ENCODE measurements at regions not wholly inside any gene's neighbourhood (a gene's known extent, or its start where the extent isn't known, plus 50 kb on each side); places are given as distances from the start of the nearest gene placed in this dataset.
A peak's percentile ranks its signal among the peaks of the same experiment; 100 is the strongest.
"Not testable (repeated sequence)": the region's sequence is repeated elsewhere in the genome, so short reads cannot be mapped to it uniquely, and the experiment has no call there.

GRCh38 chr2:16219292-16219975 lies 279.1 kb downstream of the MYCN start:
- POLR2A ChIA-PET, result no interaction called here
- CTCF ChIA-PET, result interaction anchor here (1.2 kb wide), 1 partner anchor 280 kb away, joined by 4 read pairs; no protein-coding TSS in a partner anchor
- DNase-seq (ENCODE audit: extremely low spot score), result no peak

GRCh38 chr2:16218625-16219024 lies 278.3 kb downstream of the MYCN start:
- ChIA-PET CTCF (interaction anchor here (0.7 to 1.2 kb wide), 2 partner anchors 279 to 583 kb away, joined by 4 read pairs; no protein-coding TSS in a partner anchor), POLR2A (no interaction called here)
- peak; percentile 41 for DNase-seq (ENCODE audit: extremely low spot score)
- TF ChIP-seq NFRKB (IDR thresholded peaks at IDR 0.05) (no peak), SUZ12 (IDR thresholded peaks at IDR 0.05) (no peak), CTBP1 (IDR thresholded peaks at IDR 0.05; ENCODE audit: borderline replicate concordance) (no peak), ARNT (IDR thresholded peaks at IDR 0.05) (no peak), FOXK2 (IDR thresholded peaks at IDR 0.05) (no peak), ZNF384 (IDR thresholded peaks at IDR 0.05) (no peak), TARDBP (IDR thresholded peaks at IDR 0.05) (no peak), BHLHE40 (IDR thresholded peaks at IDR 0.05; ENCODE audit: borderline replicate concordance) (no peak), PKNOX1 (IDR thresholded peaks at IDR 0.05) (no peak), L3MBTL2 (conservative IDR thresholded peaks at IDR 0.05) (no peak), FOXM1 (IDR thresholded peaks at IDR 0.05; ENCODE audit: borderline replicate concordance) (no peak), HDGF (IDR thresholded peaks at IDR 0.05; ENCODE audit: borderline replicate concordance) (no peak), SP1 (IDR thresholded peaks at IDR 0.05) (no peak), FOXA1 (IDR thresholded peaks at IDR 0.05) (no peak)

More at GRCh38 chr2:16219292-16219975, 279.1 kb downstream of the MYCN start:
- TF ChIP-seq BHLHE40 (IDR thresholded peaks at IDR 0.05; ENCODE audit: borderline replicate concordance) (no peak), SP1 (IDR thresholded peaks at IDR 0.05) (no peak), TARDBP (IDR thresholded peaks at IDR 0.05) (no peak), HDGF (IDR thresholded peaks at IDR 0.05; ENCODE audit: borderline replicate concordance) (no peak), CTBP1 (IDR thresholded peaks at IDR 0.05; ENCODE audit: borderline replicate concordance) (no peak), L3MBTL2 (conservative IDR thresholded peaks at IDR 0.05) (no peak), ELF4 (IDR thresholded peaks at IDR 0.05) (no peak), FOXA1 (IDR thresholded peaks at IDR 0.05) (no peak)

GRCh38 chr2:16218161-16218560 lies 277.8 kb downstream of the MYCN start:
- POLR2A ChIA-PET, result no interaction called here
- no peak for TF ChIP-seq FOXA1 (IDR thresholded peaks at IDR 0.05)
- TF ChIP-seq NFRKB (IDR thresholded peaks at IDR 0.05), result no peak
- no peak for TF ChIP-seq SP1 (IDR thresholded peaks at IDR 0.05)
- no peak for TF ChIP-seq PKNOX1 (IDR thresholded peaks at IDR 0.05)
- no peak for TF ChIP-seq FOXK2 (IDR thresholded peaks at IDR 0.05)
- no peak for TF ChIP-seq FOXM1 (IDR thresholded peaks at IDR 0.05; ENCODE audit: borderline replicate concordance)
- no peak for TF ChIP-seq HDGF (IDR thresholded peaks at IDR 0.05; ENCODE audit: borderline replicate concordance)
- CTCF ChIA-PET, result interaction anchor here (0.7 to 1.2 kb wide), 2 partner anchors 279 to 583 kb away, joined by 4 read pairs; no protein-coding TSS in a partner anchor
- DNase-seq (ENCODE audit: extremely low spot score), result no peak

- POLR2A ChIA-PET; CTCF ChIA-PET; DNase-seq (ENCODE audit: extremely low spot score): not testable (repeated sequence)
Observed at GRCh38 chr2:16217741-16218140, 277.4 kb downstream of the MYCN start.

- TF ChIP-seq FOXM1 (IDR thresholded peaks at IDR 0.05; ENCODE audit: borderline replicate concordance), result no peak
- no peak for TF ChIP-seq CTBP1 (IDR thresholded peaks at IDR 0.05; ENCODE audit: borderline replicate concordance)
- no peak for TF ChIP-seq TARDBP (IDR thresholded peaks at IDR 0.05)
- no peak for DNase-seq (ENCODE audit: extremely low spot score)
- CTCF ChIA-PET, result interaction anchor here (0.7 kb wide), 1 partner anchor 486 kb away, joined by 3 read pairs; no protein-coding TSS in a partner anchor
- POLR2A ChIA-PET, result no interaction called here
Observed at GRCh38 chr2:16217291-16217690, 276.9 kb downstream of the MYCN start.

- DNase-seq (ENCODE audit: extremely low spot score), result no peak
- ChIA-PET POLR2A (no interaction called here), CTCF (interaction anchor here (0.7 kb wide), 1 partner anchor 485 kb away, joined by 3 read pairs; no protein-coding TSS in a partner anchor)
- TF ChIP-seq PKNOX1 (IDR thresholded peaks at IDR 0.05) (no peak), TARDBP (IDR thresholded peaks at IDR 0.05) (no peak), NFRKB (IDR thresholded peaks at IDR 0.05) (no peak), HDGF (IDR thresholded peaks at IDR 0.05; ENCODE audit: borderline replicate concordance) (no peak), ZNF384 (IDR thresholded peaks at IDR 0.05) (no peak), FOXK2 (IDR thresholded peaks at IDR 0.05) (no peak), ARNT (IDR thresholded peaks at IDR 0.05) (no peak), BHLHE40 (IDR thresholded peaks at IDR 0.05; ENCODE audit: borderline replicate concordance) (no peak), CTBP1 (IDR thresholded peaks at IDR 0.05; ENCODE audit: borderline replicate concordance) (no peak), SUZ12 (IDR thresholded peaks at IDR 0.05) (no peak), L3MBTL2 (conservative IDR thresholded peaks at IDR 0.05) (no peak)
Observed at GRCh38 chr2:16216558-16216945, 276.2 kb downstream of the MYCN start.

GRCh38 chr2:16215902-16216557 lies 275.7 kb downstream of the MYCN start:
- no peak for TF ChIP-seq PKNOX1 (IDR thresholded peaks at IDR 0.05)
- TF ChIP-seq FOXA1 (IDR thresholded peaks at IDR 0.05), result no peak
- TF ChIP-seq ARNT (IDR thresholded peaks at IDR 0.05), result no peak
- TF ChIP-seq NFRKB (IDR thresholded peaks at IDR 0.05), result no peak
- TF ChIP-seq ELF4 (IDR thresholded peaks at IDR 0.05), result no peak
- no peak for TF ChIP-seq ZNF384 (IDR thresholded peaks at IDR 0.05)
- TF ChIP-seq FOXM1 (IDR thresholded peaks at IDR 0.05; ENCODE audit: borderline replicate concordance), result no peak
- no peak for TF ChIP-seq TARDBP (IDR thresholded peaks at IDR 0.05)
- no peak for TF ChIP-seq CTBP1 (IDR thresholded peaks at IDR 0.05; ENCODE audit: borderline replicate concordance)
- TF ChIP-seq L3MBTL2 (conservative IDR thresholded peaks at IDR 0.05), result no peak
- no peak for TF ChIP-seq HDGF (IDR thresholded peaks at IDR 0.05; ENCODE audit: borderline replicate concordance)
- no peak for TF ChIP-seq FOXK2 (IDR thresholded peaks at IDR 0.05)
- TF ChIP-seq LEF1 (IDR thresholded peaks at IDR 0.05; ENCODE audit: borderline replicate concordance), result no peak
- TF ChIP-seq SP1 (IDR thresholded peaks at IDR 0.05), result no peak
- TF ChIP-seq BHLHE40 (IDR thresholded peaks at IDR 0.05; ENCODE audit: borderline replicate concordance), result no peak
- no peak for TF ChIP-seq SUZ12 (IDR thresholded peaks at IDR 0.05)
- ChIA-PET POLR2A (no interaction called here), CTCF (no interaction called here)
- DNase-seq (ENCODE audit: extremely low spot score), result no peak
